ENCODE measurements at regions not wholly inside any gene's neighbourhood (a gene's known extent, or its start where the extent isn't known, plus 50 kb on each side); places are given as distances from the start of the nearest gene placed in this dataset.

- ChIA-PET POLR2A (interaction anchor here (0.6 kb wide), 1 partner anchor 50 kb away, joined by 3 read pairs; no protein-coding TSS in a partner anchor), CTCF (interaction anchor here (0.6 to 1.7 kb wide), 3 partner anchors 14 to 207 kb away, joined by 3 to 5 read pairs (median 4); no protein-coding TSS in a partner anchor)
- Mint-ChIP-seq H3K9me3 (ENCODE audit: unreplicated experiment) (no peaks in the 10 kb centered on the region), H3K27me3 (ENCODE audit: insufficient read depth, unreplicated experiment) (no peaks in the 10 kb centered on the region), H3K4me3 (ENCODE audit: unreplicated experiment) (no peak overlapping the region), H3K36me3 (ENCODE audit: insufficient read depth, unreplicated experiment) (no peaks in the 10 kb centered on the region), H3K4me1 (ENCODE audit: insufficient read depth, unreplicated experiment) (peaks cover 2% of the 10 kb centered on the region), H3K27ac (ENCODE audit: low read depth, unreplicated experiment) (no peak overlapping the region)
- BruUV-seq (replicated peaks) = no TSS peak
- intact Hi-C loops (cut with micrococcal nuclease) = no loop called here
- DNase-seq (ENCODE audit: unreplicated experiment) = no peak
- no peak for TF ChIP-seq CTCF (IDR thresholded peaks at IDR 0.05; ENCODE audit: unreplicated experiment)
Measured at GRCh38 chr3:112751564-112752512, 94.8 kb downstream of the CD200R1L start.

- TF ChIP-seq CTCF (IDR thresholded peaks at IDR 0.05; ENCODE audit: unreplicated experiment) = no peak
- no peak overlapping the region for H3K27ac Mint-ChIP-seq (ENCODE audit: low read depth, unreplicated experiment)
- no peak for DNase-seq (ENCODE audit: unreplicated experiment)
Measured at GRCh38 chr3:112751061-112751460, 95.6 kb downstream of the CD200R1L start.

GRCh38 chr3:112747624-112748023 is 99.0 kb downstream of the CD200R1L start:
- no peaks in the 10 kb centered on the region for H3K9me3 Mint-ChIP-seq (ENCODE audit: unreplicated experiment)
- no peaks in the 10 kb centered on the region for H3K27me3 Mint-ChIP-seq (ENCODE audit: insufficient read depth, unreplicated experiment)
- intact Hi-C loops (cut with micrococcal nuclease) = no loop called here
- POLR2A ChIA-PET = interaction anchor here (0.5 to 2.5 kb wide), 3 partner anchors 11 to 106 kb away, joined by 3 to 9 read pairs (median 7); partner anchors contain the start of gene CCDC80
- no TSS peak for BruUV-seq (replicated peaks)
- TF ChIP-seq CTCF (IDR thresholded peaks at IDR 0.05; ENCODE audit: unreplicated experiment) = no peak
- no peak for DNase-seq (ENCODE audit: unreplicated experiment)
- no peak overlapping the region for H3K4me3 Mint-ChIP-seq (ENCODE audit: unreplicated experiment)
- no peak overlapping the region for H3K27ac Mint-ChIP-seq (ENCODE audit: low read depth, unreplicated experiment)
- no peaks in the 10 kb centered on the region for H3K36me3 Mint-ChIP-seq (ENCODE audit: insufficient read depth, unreplicated experiment)
- CTCF ChIA-PET = interaction anchor here (0.5 to 5.6 kb wide), 5 partner anchors 13 to 104 kb away, joined by 3 to 47 read pairs (median 4); no protein-coding TSS in a partner anchor
- H3K4me1 Mint-ChIP-seq (ENCODE audit: insufficient read depth, unreplicated experiment) = peaks cover 6% of the 10 kb centered on the region

More at GRCh38 chr3:112751061-112751460, 95.6 kb downstream of the CD200R1L start:
- ChIA-PET POLR2A (interaction anchor here (0.6 kb wide), 2 partner anchors 50 to 70 kb away, joined by 3 read pairs; no protein-coding TSS in a partner anchor), CTCF (interaction anchor here (0.8 to 5.6 kb wide), 3 partner anchors 12 to 63 kb away, joined by 4 to 47 read pairs (median 5); no protein-coding TSS in a partner anchor)
- Mint-ChIP-seq H3K4me1 (ENCODE audit: insufficient read depth, unreplicated experiment) (peaks cover 6% of the 10 kb centered on the region), H3K36me3 (ENCODE audit: insufficient read depth, unreplicated experiment) (no peaks in the 10 kb centered on the region), H3K9me3 (ENCODE audit: unreplicated experiment) (no peaks in the 10 kb centered on the region), H3K4me3 (ENCODE audit: unreplicated experiment) (no peak overlapping the region), H3K27me3 (ENCODE audit: insufficient read depth, unreplicated experiment) (no peaks in the 10 kb centered on the region)
- intact Hi-C loops (cut with micrococcal nuclease) = no loop called here
- BruUV-seq (replicated peaks) = no TSS peak

- peak; percentile 55 for DNase-seq (ENCODE audit: unreplicated experiment)
- CTCF ChIA-PET = interaction anchor here (0.6 to 5.6 kb wide), 5 partner anchors 12 to 986 kb away, joined by 3 to 47 read pairs (median 4); no protein-coding TSS in a partner anchor
- POLR2A ChIA-PET = interaction anchor here (1.0 to 2.5 kb wide), 3 partner anchors 10 to 31 kb away, joined by 3 to 9 read pairs (median 7); no protein-coding TSS in a partner anchor
- no peaks in the 10 kb centered on the region for H3K9me3 Mint-ChIP-seq (ENCODE audit: unreplicated experiment)
- no TSS peak for BruUV-seq (replicated peaks)
- no peak for TF ChIP-seq CTCF (IDR thresholded peaks at IDR 0.05; ENCODE audit: unreplicated experiment)
- no peaks in the 10 kb centered on the region for H3K27me3 Mint-ChIP-seq (ENCODE audit: insufficient read depth, unreplicated experiment)
- peaks cover 6% of the 10 kb centered on the region for H3K4me1 Mint-ChIP-seq (ENCODE audit: insufficient read depth, unreplicated experiment)
- intact Hi-C loops (cut with micrococcal nuclease) = no loop called here
- no peak overlapping the region for H3K27ac Mint-ChIP-seq (ENCODE audit: low read depth, unreplicated experiment)
- H3K4me3 Mint-ChIP-seq (ENCODE audit: unreplicated experiment) = no peak overlapping the region
- H3K36me3 Mint-ChIP-seq (ENCODE audit: insufficient read depth, unreplicated experiment) = no peaks in the 10 kb centered on the region
Measured at GRCh38 chr3:112746675-112747280, 99.9 kb downstream of the CD200R1L start.

Data from MCF 10A (cell line).